K562 (cell line): ENCODE measurements at regions not wholly inside any gene's neighbourhood (a gene's known extent, or its start where the extent isn't known, plus 50 kb on each side); places are given as distances from the start of the nearest gene placed in this dataset.

ENCODE experiments used
- FOXM1 ChIP-seq, 2 experiments: fragments of 450-650 bp in 1 of 2; sonication (generic) in 1 of 2; formaldehyde crosslinking in 1 of 2; IDR thresholded peaks; 2 replicates each; pipeline versions ENCODE4 v1.6.1 to v1.9.0; 2017 to 2022; ENCODE audit warnings: low read depth in 2 of 2, mild to moderate bottlenecking in 2 of 2, missing genetic modification reagents in 1 of 2, moderate library complexity in 1 of 2
- GABPA ChIP-seq: fragments of 200-800 bp; sonication (Bioruptor generic); conservative IDR thresholded peaks from 2 replicates; pipeline ENCODE4 v1.6.1; 2016; ENCODE audit warnings: low read depth, missing genetic modification characterization, missing compliant biosample characterization
- MAX ChIP-seq: sonication (generic); formaldehyde crosslinking; IDR thresholded peaks from 2 replicates; pipeline ENCODE4 v1.9.0; 2022; ENCODE audit warnings: mild to moderate bottlenecking, missing genetic modification reagents
- MAZ ChIP-seq, 2 experiments: fragments of 450-650 bp in 1 of 2; sonication (generic) in 1 of 2; formaldehyde crosslinking; IDR thresholded peaks in 1 of 2; conservative IDR thresholded peaks in 1 of 2; 2 replicates each; pipeline versions ENCODE4 v1.4.0 to v1.5.0; 2020; ENCODE audit warnings: mild to moderate bottlenecking in 1 of 2, missing genetic modification reagents in 1 of 2
- MTA1 ChIP-seq: fragments of 450-650 bp; IDR thresholded peaks from 2 replicates; pipeline ENCODE4 v1.6.1; 2017; ENCODE audit warnings: borderline replicate concordance
- NFE2L1 ChIP-seq: fragments of 450-650 bp; IDR thresholded peaks from 2 replicates; pipeline ENCODE4 v1.6.1; 2016; ENCODE audit warnings: missing genetic modification characterization, low read depth, mild to moderate bottlenecking, missing compliant biosample characterization, moderate library complexity, borderline replicate concordance
- RFX1 ChIP-seq: fragments of 450-650 bp; IDR thresholded peaks from 2 replicates; pipeline ENCODE4 v1.6.1; 2016; ENCODE audit warnings: mild to moderate bottlenecking, moderate library complexity
- SREBF2 ChIP-seq: sonication (generic); formaldehyde crosslinking; IDR thresholded peaks from 2 replicates; pipeline ENCODE4 v1.4.0; 2020; ENCODE audit warnings: mild to moderate bottlenecking, missing genetic modification reagents
- ZFP36 ChIP-seq: fragments of 150-350 bp; IDR thresholded peaks from 2 replicates; pipeline ENCODE4 v1.6.1; 2018; ENCODE audit warnings: low read length, low read depth; ENCODE audit not compliant: partially characterized antibody
- TF ChIP-seq, protein P1 (sequence below), 3 experiments: IDR thresholded peaks in 2 of 3; conservative IDR thresholded peaks in 1 of 3; 2 replicates each; pipeline ENCODE4 v1.5.1; 2011 to 2012; ENCODE audit warnings: low read length in 3 of 3, mild to moderate bottlenecking in 3 of 3, control low read depth in 2 of 3, improper control_type of control experiment in 1 of 3, inconsistent platforms in 1 of 3, low read depth in 1 of 3, mixed read lengths in 1 of 3, moderate library complexity in 1 of 3; ENCODE audit not compliant: insufficient read depth in 2 of 3
- TF ChIP-seq, protein P2 (sequence below): fragments of 450-650 bp; IDR thresholded peaks from one replicate; pipeline ENCODE4 v1.6.1; 2018; ENCODE audit warnings: mild to moderate bottlenecking, moderate library complexity; ENCODE audit not compliant: partially characterized antibody

DNA sequence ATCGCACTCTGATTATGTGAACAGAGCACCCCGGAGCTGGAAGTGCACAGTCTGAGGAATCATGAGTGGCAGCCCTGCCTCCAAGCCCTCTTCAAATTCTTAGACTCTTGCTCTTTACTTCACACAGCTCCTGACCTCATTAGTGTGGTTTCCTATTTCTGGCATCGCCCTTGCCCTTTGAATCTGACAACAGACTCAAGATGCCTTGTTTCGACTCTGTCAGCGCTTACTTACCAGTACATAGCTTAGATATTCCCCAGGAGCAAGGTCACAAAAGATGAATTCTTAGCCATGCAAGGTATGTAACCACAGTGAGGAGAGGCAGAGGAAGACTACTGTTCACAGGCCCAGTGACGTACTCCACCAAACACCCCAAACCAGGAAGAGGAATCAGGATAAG lies 167.2 kb downstream of the KDR start:
- TF ChIP-seq ZFP36 (no peak), RFX1 (no peak), MAX (CRISPR knock-in tag) (no peak), FOXM1 (IDR thresholded peaks at IDR 0.05; ENCODE audit: low read depth) (no peak), FOXM1 (CRISPR knock-in tag; IDR thresholded peaks at IDR 0.05; ENCODE audit: low read depth) (no peak), MTA1 (no peak), MAZ (CRISPR knock-in tag; conservative IDR thresholded peaks at IDR 0.05 in 1 of 2, IDR thresholded peaks at IDR 0.05 in 1 of 2) (no peak), NFE2L1 (no peak), SREBF2 (CRISPR knock-in tag) (no peak), GABPA (tag) (no peak)
- TF ChIP-seq, protein P1, sequence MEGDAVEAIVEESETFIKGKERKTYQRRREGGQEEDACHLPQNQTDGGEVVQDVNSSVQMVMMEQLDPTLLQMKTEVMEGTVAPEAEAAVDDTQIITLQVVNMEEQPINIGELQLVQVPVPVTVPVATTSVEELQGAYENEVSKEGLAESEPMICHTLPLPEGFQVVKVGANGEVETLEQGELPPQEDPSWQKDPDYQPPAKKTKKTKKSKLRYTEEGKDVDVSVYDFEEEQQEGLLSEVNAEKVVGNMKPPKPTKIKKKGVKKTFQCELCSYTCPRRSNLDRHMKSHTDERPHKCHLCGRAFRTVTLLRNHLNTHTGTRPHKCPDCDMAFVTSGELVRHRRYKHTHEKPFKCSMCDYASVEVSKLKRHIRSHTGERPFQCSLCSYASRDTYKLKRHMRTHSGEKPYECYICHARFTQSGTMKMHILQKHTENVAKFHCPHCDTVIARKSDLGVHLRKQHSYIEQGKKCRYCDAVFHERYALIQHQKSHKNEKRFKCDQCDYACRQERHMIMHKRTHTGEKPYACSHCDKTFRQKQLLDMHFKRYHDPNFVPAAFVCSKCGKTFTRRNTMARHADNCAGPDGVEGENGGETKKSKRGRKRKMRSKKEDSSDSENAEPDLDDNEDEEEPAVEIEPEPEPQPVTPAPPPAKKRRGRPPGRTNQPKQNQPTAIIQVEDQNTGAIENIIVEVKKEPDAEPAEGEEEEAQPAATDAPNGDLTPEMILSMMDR (IDR thresholded peaks at IDR 0.05 in 2 of 3, conservative IDR thresholded peaks at IDR 0.05 in 1 of 3; ENCODE audit: insufficient read depth in 2 of 3, low read depth in 1 of 3, low read length in 3 of 3) = no peak
- TF ChIP-seq, protein P2, sequence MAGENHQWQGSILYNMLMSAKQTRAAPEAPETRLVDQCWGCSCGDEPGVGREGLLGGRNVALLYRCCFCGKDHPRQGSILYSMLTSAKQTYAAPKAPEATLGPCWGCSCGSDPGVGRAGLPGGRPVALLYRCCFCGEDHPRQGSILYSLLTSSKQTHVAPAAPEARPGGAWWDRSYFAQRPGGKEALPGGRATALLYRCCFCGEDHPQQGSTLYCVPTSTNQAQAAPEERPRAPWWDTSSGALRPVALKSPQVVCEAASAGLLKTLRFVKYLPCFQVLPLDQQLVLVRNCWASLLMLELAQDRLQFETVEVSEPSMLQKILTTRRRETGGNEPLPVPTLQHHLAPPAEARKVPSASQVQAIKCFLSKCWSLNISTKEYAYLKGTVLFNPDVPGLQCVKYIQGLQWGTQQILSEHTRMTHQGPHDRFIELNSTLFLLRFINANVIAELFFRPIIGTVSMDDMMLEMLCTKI = no peak
